ENCODE measurements at regions not wholly inside any gene's neighbourhood (a gene's known extent, or its start where the extent isn't known, plus 50 kb on each side); places are given as distances from the start of the nearest gene placed in this dataset.

GRCh38 chr14:44215660-44216059 lies 291.4 kb downstream of the FSCB start:
- no peak for TF ChIP-seq CTCF (IDR thresholded peaks at IDR 0.05; ENCODE audit: low read depth, low read length)
- H3K4me3 ChIP-seq (replicated peaks in 1 of 2; ENCODE audit: low read depth in 2 of 2, low read length in 2 of 2): no peak overlapping the region
- no peak for DNase-seq (ENCODE audit: low read depth in 2 of 2)

GRCh38 chr14:44211718-44212117 lies 295.4 kb downstream of the FSCB start:
- no peak for TF ChIP-seq CTCF (IDR thresholded peaks at IDR 0.05; ENCODE audit: low read depth, low read length)
- no peak overlapping the region for H3K4me3 ChIP-seq (replicated peaks in 1 of 2; ENCODE audit: low read depth in 2 of 2, low read length in 2 of 2)

GRCh38 chr14:44204061-44204835 lies 302.8 kb downstream of the FSCB start:
- no peak overlapping the region for H3K4me3 ChIP-seq (replicated peaks in 1 of 2; ENCODE audit: low read depth in 2 of 2, low read length in 2 of 2)
- DNase-seq (ENCODE audit: low read depth in 2 of 2): peak; percentile 62 to 75
- no peak for TF ChIP-seq CTCF (IDR thresholded peaks at IDR 0.05; ENCODE audit: low read depth, low read length)

More at GRCh38 chr14:44211718-44212117, 295.4 kb downstream of the FSCB start:
- no peak for DNase-seq (ENCODE audit: low read depth in 2 of 2)

- H3K4me3 ChIP-seq (replicated peaks in 1 of 2; ENCODE audit: low read depth in 2 of 2, low read length in 2 of 2): no peak overlapping the region
- no peak for TF ChIP-seq CTCF (IDR thresholded peaks at IDR 0.05; ENCODE audit: low read depth, low read length)
- DNase-seq (ENCODE audit: low read depth in 2 of 2): peak in 1 of 2 donors; percentile 12
These were observed 326.1 kb downstream of the FSCB start for GRCh38 chr14:44180975-44181374.

- TF ChIP-seq CTCF (IDR thresholded peaks at IDR 0.05; ENCODE audit: low read depth, low read length): no peak
- no peak overlapping the region for H3K4me3 ChIP-seq (replicated peaks in 1 of 2; ENCODE audit: low read depth in 2 of 2, low read length in 2 of 2)
- no peak for DNase-seq (ENCODE audit: low read depth in 2 of 2)
These were observed 336.5 kb downstream of the FSCB start for GRCh38 chr14:44170556-44170955.

GRCh38 chr14:44170101-44170500 lies 337.0 kb downstream of the FSCB start:
- no peak for TF ChIP-seq CTCF (IDR thresholded peaks at IDR 0.05; ENCODE audit: low read depth, low read length)
- peak; percentile 50 to 76 for DNase-seq (ENCODE audit: low read depth in 2 of 2)
- H3K4me3 ChIP-seq (replicated peaks in 1 of 2; ENCODE audit: low read depth in 2 of 2, low read length in 2 of 2): no peak overlapping the region

GRCh38 chr14:44168566-44168965 lies 338.5 kb downstream of the FSCB start:
- H3K4me3 ChIP-seq (replicated peaks in 1 of 2; ENCODE audit: low read depth in 2 of 2, low read length in 2 of 2): no peak overlapping the region
- no peak for DNase-seq (ENCODE audit: low read depth in 2 of 2)
- TF ChIP-seq CTCF (IDR thresholded peaks at IDR 0.05; ENCODE audit: low read depth, low read length): no peak
